HG03095 (cell line): ENCODE measurements at regions not wholly inside any gene's neighbourhood (a gene's known extent, or its start where the extent isn't known, plus 50 kb on each side); places are given as distances from the start of the nearest gene placed in this dataset.
"Not testable (repeated sequence)": the region's sequence is repeated elsewhere in the genome, so short reads cannot be mapped to it uniquely, and the experiment has no call there.

Experiments
- ATAC-seq: cut with Tn5 transposase; IDR thresholded peaks from one replicate; pipeline ENCODE4 v1.9.1; 2021; ENCODE audit warnings: moderate library complexity; ENCODE audit not compliant: unreplicated experiment

DNA sequence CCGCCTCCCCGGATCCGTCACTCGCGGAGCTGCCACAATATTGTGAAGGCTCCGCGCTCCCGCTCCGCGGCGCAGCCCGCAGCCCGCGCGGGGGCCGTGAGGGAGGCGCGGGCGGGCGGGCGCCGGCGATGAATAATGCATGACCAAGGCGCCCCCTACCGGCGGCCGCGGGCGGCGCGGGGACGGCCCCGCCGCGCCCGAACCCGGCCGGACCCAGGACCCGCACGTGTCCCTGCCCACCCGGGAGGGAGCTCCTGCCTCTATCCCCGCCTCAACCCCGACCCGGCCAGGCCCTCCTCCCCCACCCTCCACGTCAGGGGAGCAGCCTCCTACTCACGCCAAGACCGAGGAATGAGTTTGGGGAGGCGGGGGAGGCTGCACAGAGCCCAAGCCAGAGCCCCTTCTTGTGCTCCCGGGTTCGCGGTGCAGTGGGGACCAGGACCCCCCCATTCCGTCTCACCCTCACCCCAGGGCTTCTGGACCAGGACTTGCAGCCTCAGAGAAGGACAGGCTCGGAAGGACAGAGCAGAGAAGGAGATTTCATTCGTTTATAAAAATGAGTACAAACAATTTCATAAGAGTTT, 70.8 kb upstream of the CASZ1 start:
- ATAC-seq, result no peak

DNA sequence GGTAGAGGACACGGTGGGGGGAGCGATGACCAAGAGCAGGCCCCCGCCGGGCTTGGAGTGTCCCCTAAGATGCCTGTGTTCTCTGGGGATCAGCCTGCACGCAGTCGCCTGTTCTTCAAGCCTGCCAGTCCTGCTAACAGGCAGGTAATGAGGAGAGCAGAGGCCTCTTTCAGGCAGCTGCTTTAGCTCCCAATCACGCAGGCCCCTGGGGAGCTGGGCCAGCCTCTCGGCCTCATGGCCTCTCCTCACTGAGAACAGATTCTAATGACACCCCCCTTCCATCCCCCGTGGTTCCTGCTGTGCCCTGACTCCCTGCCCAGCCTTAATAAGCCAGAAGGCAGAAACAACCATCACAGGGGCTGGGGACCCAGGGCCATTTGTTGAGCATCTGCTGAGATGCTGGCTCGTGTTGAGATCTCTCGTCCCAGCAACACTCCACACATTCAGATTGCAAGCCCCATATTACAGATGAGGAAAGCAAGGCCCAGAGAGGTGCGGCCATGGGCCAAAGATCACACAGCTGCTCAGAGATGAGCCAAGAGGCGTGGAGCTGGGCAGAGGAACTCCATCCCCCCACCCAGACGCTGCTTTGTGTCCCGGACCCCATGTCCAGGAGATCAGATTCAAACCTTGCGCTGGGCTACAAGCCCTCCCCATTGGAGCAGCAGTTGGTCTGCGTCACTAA, 71.6 kb upstream of the CASZ1 start:
- no peak for ATAC-seq

DNA sequence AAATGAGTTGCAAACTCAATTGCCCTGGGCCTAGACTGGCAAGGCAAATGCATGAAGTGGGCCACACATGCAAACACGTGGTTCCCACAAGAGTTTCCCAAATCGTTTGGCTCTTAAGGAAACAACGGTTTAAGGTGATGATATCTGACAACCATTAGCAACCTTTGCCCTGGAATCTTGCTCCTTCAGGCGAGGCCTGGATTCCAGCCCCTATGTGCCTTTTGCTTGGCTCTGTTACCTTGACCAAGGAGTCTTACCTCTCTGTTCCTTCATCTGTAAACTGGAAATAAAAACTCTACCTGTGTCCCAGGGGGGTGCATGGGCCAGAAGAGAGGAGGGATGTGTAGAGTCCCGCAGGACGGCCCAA, 72.1 kb upstream of the CASZ1 start:
- ATAC-seq, result no peak

DNA sequence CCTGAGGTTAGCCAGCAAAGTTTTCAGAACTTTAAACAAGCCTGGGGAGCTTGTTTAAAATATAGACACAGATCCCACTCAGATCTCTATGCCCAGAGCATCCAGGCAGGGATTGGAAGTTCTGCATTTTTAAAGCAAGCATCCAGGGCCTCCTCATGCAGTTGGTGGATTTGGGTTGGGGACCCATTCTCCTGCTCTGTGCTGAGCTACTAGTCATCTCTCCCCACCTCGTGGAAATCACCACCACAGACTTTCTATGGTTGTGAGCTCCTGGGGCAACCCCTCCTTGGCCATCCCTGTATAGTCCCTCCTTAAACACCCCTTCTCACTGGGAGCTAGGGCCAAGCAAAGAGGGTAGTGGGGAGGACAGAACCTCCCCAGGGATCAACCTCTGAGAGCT, 73.5 kb upstream of the CASZ1 start:
- ATAC-seq, result no peak

DNA sequence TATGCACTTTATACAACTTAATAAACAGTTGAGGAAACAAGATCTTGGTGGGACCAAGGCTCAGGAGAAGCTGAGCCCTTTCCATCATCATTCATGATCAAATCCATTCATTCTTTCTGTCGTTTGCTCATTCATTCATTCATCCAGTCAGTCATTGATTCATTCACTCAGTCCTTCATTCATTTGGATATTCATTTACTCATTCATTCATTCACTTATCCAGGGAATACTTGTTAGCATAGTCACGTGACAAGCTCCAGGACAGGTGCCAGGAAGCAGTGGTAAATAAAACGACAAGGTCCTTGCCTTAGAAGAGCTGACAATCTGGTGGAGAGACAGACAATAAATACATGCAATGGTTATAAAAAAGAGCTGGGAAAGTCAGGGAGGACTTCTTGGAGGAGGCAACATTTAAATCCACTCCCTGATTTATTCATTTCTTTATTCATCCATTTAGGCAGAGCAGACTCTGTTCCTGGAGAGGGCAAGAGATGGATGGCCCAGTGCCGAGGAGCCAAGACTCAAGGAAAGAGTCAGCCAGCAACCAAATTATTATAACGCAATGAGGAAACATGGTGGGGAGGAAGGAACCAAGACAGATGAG, 74.1 kb upstream of the CASZ1 start:
- no peak for ATAC-seq

DNA sequence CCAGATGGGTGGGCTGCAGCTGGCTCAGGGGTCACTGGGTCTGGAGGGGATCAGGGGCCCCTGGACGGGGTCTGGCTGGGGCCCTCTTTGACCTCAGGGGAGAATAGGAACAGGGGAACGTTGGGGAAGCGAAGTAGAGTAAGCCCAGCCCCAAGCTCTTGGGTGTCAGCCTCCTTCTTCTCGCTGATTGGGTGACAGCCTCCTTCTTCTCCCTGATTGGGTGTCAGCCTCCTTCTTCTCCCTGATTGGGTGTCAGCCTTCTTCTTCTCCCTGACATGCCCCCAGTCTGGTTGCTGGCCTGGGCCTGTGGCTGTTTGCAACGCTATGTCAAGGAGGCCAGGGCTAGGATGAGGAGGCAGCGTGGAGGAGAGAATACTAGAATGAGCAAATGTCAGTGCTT, 76.7 kb upstream of the CASZ1 start:
- no peak for ATAC-seq

DNA sequence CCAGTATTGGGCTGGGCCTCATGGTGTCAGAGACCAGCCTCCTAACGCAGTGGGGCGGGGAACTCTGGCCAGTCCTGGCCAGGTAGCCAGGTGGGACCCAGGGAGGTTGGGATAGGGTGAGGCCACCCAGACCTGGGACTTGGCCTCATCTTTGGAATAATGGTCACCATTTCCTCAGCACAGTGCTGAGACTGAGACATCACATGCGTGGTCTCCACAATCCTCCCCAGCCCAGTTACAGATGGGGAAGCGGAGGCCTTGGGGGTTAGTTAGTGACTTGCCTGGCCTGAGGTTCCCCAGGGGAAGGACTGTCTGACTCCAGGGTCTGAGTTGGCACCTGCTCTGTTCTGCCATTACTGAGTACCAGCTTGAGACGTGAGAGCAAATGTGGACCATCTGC, 77.9 kb upstream of the CASZ1 start:
- no peak for ATAC-seq

DNA sequence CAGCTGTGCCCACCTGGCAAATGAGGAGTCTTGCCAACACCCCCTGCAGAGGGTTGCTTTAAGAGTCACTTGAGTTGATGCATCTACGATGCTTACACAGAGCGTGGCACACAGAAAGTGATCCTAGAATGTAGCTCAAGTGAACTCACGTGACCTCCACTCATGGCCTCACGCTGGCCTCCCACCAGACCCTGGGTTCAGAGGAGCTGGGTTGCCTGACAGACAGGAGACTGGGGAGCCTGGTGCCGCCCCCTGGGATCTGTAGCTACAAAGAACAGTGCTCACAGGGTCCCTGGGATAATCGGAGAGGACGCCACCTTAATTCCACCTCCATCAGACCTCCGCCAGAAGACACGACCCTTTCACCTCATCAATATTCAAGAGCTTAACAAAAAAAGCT, 81.4 kb upstream of the CASZ1 start:
- ATAC-seq, result no peak

DNA sequence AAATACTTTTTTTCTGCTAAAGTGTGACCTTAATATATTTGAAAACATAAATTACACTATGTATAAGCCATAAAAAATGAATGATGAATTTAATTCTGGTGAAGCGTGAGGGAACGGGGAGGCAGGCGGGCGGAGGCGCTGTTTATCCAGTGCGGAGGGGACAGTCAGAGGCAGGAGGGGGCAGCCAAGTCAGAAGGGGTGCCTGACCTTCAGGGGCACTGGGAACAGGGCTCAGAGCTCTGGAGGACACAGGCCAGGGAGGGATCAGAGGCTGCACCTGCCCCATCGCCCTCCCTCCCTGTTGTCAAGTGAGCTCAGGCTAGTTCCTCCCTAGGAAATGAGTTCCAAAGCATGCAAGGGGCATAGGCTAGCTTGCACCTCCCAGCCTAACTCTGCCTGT, 82.0 kb upstream of the CASZ1 start:
- no peak for ATAC-seq

DNA sequence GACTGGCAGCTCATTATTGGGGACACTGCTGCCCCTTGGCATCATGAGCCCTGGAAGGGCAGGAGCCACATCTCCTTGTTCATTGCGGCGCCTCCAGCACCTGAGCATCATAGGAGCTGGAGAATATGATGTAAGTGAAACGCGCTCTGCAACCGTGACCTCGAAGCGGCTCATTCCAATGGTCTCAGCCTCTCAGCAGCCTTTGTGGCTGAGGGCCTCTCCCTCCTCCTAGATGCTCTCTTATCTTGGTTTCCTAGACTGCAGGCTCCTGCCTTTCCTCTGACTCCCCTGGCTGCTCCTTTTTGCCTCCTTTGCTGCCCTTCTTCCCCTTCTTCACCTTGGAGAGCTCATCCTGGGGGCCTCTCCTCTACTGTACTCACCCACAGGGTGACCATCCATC, 83.6 kb upstream of the CASZ1 start:
- ATAC-seq, result no peak

DNA sequence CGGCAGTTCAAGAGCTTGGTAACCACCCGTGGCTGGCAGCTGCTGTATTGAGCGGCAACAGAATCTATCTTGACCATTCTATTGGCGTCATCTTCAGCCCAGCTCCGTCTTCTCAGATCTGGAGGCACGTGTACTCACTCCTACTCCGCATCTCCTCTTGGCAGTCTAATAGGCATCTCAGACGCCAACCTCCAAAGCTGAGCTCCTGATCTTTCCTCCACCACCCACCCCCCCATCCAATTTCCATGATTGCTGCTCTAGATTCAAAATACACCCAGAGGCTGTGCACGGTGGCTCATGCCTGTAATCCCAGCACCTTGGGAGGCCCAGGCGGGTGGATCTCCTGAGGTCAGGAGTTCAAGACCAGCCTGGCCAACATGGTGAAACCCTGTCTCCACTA, 84.6 kb upstream of the CASZ1 start:
- ATAC-seq, result no peak

DNA sequence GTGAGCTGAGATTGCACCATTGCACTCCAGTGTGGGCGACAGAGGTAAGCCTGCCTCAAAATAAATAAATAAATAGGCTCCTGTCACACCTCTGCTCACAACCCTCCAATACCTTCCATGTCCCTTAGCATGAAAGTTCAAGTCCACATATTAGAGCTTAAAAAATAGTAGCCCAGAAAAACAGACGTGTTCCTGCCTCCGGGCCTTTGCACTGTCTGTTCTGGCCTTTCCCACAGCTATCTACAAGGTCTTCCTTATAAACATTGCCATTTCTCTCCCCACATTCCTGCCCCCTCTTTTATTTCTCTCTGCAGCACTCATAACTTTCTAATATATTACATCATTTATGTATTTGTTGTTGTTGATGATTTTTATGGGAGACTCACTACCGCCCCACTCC, 85.6 kb upstream of the CASZ1 start:
- ATAC-seq, result no peak

DNA sequence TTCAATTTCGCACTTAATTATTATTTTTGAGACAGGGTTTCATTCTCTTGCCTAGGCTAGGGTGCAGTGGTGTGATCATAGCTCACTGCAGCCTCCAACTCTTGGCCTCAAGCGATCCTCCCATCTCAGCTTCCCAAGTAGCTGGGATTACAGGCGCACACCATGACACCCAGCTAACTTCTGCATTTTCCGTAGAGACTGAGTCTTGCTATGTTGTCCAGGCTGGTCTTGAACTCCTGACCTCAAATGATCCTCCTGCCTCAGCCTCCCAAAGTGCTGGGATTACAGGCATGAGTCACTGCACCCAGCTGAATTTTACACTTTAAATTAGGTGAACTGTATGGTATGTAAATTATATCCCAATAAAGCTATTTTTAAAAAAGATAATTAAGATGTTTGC, 90.6 kb upstream of the CASZ1 start:
- not testable (repeated sequence) for ATAC-seq

DNA sequence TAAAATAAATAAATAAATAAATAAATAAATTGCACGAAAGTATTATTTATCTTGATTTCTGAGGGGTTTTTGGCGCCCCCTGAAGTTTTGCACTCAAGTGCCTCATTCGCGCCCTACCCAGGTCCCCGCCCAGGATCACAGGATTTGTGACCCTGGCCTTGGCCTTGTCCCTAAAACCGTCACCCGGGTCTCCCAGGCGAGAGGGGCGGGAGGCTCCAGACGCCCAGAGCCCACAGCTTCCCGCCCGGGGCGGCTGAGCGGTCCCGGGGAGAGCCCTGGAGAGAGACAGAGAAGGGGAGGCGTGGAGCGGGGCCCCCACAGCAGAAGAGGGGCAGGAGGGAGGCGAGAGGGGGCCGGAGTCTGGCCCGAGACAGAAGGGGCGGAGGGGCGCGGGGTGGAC, 91.8 kb upstream of the CASZ1 start:
- ATAC-seq, result no peak

DNA sequence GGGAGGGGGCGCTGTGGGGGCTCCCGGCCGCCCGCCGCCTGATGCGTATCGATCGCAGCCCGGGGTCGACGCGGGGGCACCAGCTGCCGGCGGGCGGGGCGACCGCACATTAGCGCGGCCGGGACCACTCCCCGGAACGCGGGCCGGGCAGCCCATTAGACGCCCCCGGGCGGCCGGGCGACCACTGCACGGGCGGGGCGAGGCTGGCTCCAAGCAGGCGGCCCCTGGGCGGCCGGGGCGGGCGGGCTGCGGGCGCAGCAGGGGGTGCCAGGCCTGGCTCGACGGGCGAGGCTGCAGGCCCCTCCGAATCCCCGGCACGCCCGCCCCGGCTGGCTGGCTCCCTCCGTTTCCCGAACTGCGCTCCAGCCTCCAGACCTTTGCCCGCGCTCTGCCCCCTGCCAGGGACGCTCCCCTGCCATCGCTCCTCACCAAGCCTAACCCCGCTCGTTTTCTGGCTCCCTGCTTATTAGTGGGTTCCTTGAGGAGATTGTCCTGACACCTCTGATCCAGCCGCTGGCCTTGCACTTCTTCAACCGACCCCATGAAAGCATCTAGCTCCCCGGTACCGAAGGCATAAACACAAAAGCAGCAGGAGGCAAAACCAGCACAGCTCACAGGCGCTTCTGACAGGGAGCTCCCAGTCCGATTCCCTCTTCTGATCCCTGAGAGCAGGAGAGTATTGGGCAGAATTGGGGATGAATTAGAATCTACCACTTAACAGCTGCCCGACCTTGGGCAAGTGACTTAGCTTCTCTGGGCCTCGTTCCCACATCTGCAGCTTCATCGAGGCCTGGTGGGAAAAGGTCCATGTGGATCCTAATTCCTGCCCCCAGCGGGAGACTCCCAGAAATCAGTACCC, 92.6 kb upstream of the CASZ1 start:
- no peak for ATAC-seq

DNA sequence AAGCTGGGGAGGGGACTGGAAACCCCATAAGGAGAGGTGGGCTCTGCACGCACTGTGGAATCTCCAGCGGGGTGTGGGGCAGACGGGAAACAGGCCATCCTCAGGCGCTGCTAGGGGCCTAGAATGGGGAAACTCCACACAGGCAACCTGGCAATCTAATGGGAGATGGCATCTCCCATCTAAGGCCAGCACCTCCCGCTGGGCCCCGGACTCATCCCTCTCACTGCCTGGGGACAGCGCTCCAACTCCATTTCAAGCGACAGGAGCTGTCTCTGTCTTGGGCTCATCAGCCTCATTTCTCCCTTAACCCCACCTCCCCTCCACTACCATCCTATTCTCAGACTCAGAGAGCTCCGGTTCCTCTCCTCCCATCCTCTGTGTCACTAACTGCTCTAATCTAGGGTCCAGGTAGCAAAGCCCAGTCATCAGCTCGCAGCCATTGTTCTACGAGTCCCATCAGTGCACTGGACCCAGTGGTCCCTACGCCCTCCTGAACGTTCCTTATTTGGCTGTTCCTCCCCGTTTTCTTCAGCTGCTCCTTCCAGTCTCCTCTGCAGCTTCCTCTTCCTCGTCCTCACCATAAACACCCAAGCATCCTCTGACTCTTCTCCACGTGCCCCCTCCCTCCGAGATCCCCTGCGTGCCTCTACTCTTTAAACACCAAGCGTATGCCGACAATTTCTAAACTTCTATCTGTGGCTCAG, 93.4 kb upstream of the CASZ1 start:
- ATAC-seq, result no peak

DNA sequence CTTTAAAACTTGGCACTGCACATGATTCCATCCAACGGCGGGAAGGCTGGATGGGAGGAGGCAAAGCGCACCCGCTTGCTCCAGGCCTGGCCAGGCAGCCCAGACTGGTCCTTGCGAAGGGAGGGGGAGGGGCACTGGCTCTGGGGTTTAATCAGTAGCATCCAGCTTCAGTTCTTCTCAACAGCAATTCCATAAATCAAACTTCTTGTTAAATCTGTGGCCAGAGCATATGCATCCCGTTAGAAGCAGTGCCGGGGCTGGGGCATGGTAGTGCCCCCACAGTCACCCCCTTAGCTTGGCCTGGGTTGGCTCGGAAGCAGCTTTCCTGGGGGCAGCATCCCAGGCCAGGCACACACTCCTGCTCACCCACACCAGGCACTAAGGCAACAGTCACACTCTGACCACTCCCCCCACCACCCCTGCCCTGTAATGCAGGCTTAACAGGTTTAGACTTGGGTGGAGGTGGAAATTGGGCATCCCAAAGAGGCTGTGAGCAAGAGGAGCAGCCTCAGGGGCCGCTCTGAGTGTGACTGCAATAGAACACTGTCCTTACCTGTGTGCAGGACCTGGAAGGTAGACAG, 94.1 kb upstream of the CASZ1 start:
- ATAC-seq, result no peak

DNA sequence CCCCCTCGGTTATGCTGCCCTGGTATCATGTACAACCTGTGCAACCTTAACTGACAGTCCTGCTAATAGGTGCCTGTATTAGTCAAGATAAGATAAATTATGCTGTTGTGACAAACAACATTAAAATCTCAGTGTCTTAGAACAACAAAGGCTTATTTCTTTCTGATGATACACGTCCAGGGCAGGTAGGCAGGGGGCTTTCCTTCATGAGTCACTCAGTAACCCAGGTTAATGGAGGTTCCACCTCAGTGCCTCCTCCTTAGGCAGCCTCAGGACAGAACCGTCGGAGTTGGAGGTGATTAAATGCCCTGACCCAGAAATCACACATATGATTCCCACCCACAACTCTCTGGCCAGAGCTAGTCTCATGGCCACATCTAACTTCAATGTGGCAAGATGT, 94.6 kb upstream of the CASZ1 start:
- no peak for ATAC-seq

DNA sequence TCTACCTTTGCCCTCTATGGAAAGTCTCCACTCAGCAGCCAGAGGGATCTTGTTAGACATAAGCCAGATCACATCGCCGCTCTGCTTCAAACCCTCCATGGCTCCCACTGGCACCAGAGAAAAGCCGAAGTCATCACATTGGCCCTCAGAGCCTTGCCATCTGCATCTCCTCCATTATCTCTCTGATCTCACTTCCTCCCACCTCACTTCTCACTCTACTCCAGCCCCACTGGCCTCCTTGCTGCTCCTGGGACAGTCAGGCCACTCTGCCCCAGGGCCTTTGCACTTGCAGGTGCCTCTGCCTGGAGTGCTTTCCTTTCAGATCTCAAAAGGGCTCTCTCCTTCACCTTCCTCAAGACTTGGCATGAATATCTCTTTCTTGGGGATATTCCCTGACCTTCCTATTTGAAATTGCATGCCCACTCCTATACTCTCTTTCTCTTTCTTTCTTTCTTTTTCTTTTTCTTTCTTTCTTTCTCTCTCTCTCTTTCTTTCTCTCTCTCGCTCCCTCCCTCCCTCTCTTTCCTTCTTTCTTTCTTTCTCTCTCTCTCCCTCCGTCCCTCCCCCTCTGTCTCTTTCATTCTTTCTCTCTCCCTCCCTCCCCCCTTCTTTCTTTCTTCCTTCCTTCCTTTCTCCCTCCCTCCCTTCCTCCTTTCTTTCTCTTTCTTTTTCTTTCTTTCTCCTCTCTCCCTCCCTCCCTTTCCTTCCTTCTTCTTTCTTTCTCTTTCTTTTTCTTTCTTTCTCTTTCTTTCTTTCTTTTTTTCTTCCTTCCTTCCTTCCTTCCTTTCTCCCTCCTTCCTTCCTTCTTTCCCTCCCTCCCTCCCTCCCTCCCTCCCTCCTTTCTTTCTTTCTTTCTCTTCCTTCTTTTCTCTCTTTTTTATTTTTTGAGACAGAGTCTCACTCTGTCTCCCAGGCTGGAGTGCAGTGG, 96.0 kb upstream of the CASZ1 start:
- no peak for ATAC-seq

DNA sequence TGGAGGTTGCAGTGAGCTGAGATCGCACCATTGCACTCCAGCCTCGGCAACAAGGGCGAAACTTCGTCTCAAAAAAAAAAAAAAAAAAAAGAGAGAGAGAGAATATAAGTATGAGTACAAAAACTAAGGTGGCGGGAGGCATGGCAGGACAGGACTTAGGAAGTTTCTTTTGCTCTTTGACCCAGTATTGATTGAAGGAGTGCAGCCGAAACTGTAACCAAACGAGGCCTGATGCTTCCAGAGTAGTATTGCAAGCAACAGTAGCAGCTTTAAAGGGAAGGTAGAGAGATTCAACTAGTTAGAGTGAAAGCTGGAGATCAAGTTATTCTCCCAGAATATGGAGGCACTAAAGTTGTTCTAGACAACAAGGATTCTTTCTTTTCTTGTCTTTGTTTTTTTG, 99.2 kb upstream of the CASZ1 start:
- no peak for ATAC-seq
